ENCODE measurements at regions not wholly inside any gene's neighbourhood (a gene's known extent, or its start where the extent isn't known, plus 50 kb on each side); places are given as distances from the start of the nearest gene placed in this dataset.
"Not testable (repeated sequence)": the region's sequence is repeated elsewhere in the genome, so short reads cannot be mapped to it uniquely, and the experiment has no call there.

- Histone ChIP-seq H3K9ac (no peak overlapping the region), H3F3A (replicated peaks; ENCODE audit: insufficient read depth) (no peaks in the 10 kb centered on the region), H3K9me2 (no peaks in the 10 kb centered on the region), H3K27ac (ENCODE audit: low read depth in 2 of 2, low read length in 1 of 2) (no peak overlapping the region), H3K4me3 (ENCODE audit: low read depth in 2 of 2, low read length in 1 of 2) (no peak overlapping the region), H3K4me2 (no peak overlapping the region), H3K9me3 (no peaks in the 10 kb centered on the region), H2AFZ (ENCODE audit: low read depth) (no peak overlapping the region), H3K4me1 (ENCODE audit: control insufficient read depth in 1 of 2, insufficient read depth in 2 of 2, low read depth in 1 of 2, low read length in 1 of 2) (no peaks in the 10 kb centered on the region), H3K27me3 (ENCODE audit: insufficient read depth) (no peaks in the 10 kb centered on the region), H3K79me2 (ENCODE audit: insufficient read depth) (no peaks in the 10 kb centered on the region), H4K20me1 (ENCODE audit: insufficient read depth) (no peaks in the 10 kb centered on the region), H3K36me3 (replicated peaks in 1 of 2; ENCODE audit: control insufficient read depth in 1 of 2, insufficient read depth in 2 of 2, low read length in 1 of 2) (no peaks in the 10 kb centered on the region)
- CTCF ChIA-PET, result no interaction called here
- DNase-seq, result no peak
- TF ChIP-seq CTCF (IDR thresholded peaks at IDR 0.05) (no peak), TEAD4 (IDR thresholded peaks at IDR 0.05; ENCODE audit: borderline replicate concordance, insufficient read depth) (no peak), MXI1 (IDR thresholded peaks at IDR 0.05; ENCODE audit: low read depth, low read length) (no peak), NFIC (IDR thresholded peaks at IDR 0.05; ENCODE audit: borderline replicate concordance) (no peak), FOXJ3 (CRISPR knock-in tag; IDR thresholded peaks at IDR 0.05) (no peak), POLR2AphosphoS5 (IDR thresholded peaks at IDR 0.05; ENCODE audit: low read depth, low read length) (no peak), TAF1 (IDR thresholded peaks at IDR 0.05; ENCODE audit: borderline replicate concordance, low read depth, low read length) (no peak), GATA2 (CRISPR knock-in tag; IDR thresholded peaks at IDR 0.05) (no peak), EZH2phosphoT487 (IDR thresholded peaks at IDR 0.05; ENCODE audit: borderline replicate concordance, low read depth) (no peak), MEF2A (IDR thresholded peaks at IDR 0.05; ENCODE audit: borderline replicate concordance, low read depth) (no peak), ZBTB33 (IDR thresholded peaks at IDR 0.05; ENCODE audit: borderline replicate concordance, low read depth) (no peak), GABPA (IDR thresholded peaks at IDR 0.05; ENCODE audit: low read depth) (no peak), FOSL2 (IDR thresholded peaks at IDR 0.05; ENCODE audit: borderline replicate concordance, low read depth) (no peak), USF1 (IDR thresholded peaks at IDR 0.05; ENCODE audit: borderline replicate concordance, low read depth) (no peak), SIN3A (IDR thresholded peaks at IDR 0.05; ENCODE audit: borderline replicate concordance, low read depth, low read length) (no peak)
- TF ChIP-seq, protein P1, sequence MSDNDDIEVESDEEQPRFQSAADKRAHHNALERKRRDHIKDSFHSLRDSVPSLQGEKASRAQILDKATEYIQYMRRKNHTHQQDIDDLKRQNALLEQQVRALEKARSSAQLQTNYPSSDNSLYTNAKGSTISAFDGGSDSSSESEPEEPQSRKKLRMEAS (IDR thresholded peaks at IDR 0.05; ENCODE audit: low read depth), result no peak
- POLR2A ChIA-PET, result no interaction called here
- WGBS (ENCODE audit: low lambda C conversion rate), result 4% methylated on average over 2 of the region's 2 CpGs
Observed at GRCh38 chr18:1150344-1150743, 245.7 kb downstream of the ADCYAP1 start.

GRCh38 chr18:1152958-1153357 lies 248.3 kb downstream of the ADCYAP1 start:
- H3K9me2 ChIP-seq; H4K20me1 ChIP-seq (ENCODE audit: insufficient read depth); H2AFZ ChIP-seq (ENCODE audit: low read depth); H3K27ac ChIP-seq (ENCODE audit: low read depth in 2 of 2, low read length in 1 of 2); H3K27me3 ChIP-seq (ENCODE audit: insufficient read depth); H3K36me3 ChIP-seq (replicated peaks in 1 of 2; ENCODE audit: control insufficient read depth in 1 of 2, insufficient read depth in 2 of 2, low read length in 1 of 2); H3K9me3 ChIP-seq; H3K4me3 ChIP-seq (ENCODE audit: low read depth in 2 of 2, low read length in 1 of 2); H3K4me1 ChIP-seq (ENCODE audit: control insufficient read depth in 1 of 2, insufficient read depth in 2 of 2, low read depth in 1 of 2, low read length in 1 of 2); H3F3A ChIP-seq (replicated peaks; ENCODE audit: insufficient read depth); H3K4me2 ChIP-seq; H3K9ac ChIP-seq; POLR2A ChIA-PET; DNase-seq; H3K79me2 ChIP-seq (ENCODE audit: insufficient read depth): not testable (repeated sequence)
- CTCF ChIA-PET, result interaction anchor here (0.6 kb wide), 1 partner anchor 129 kb away, joined by 3 read pairs; no protein-coding TSS in a partner anchor
- 10% methylated on average over 2 of the region's 2 CpGs for WGBS (ENCODE audit: low lambda C conversion rate)

All from SK-N-SH (cell line).